NT2/D1 (cell line): ENCODE measurements at regions not wholly inside any gene's neighbourhood (a gene's known extent, or its start where the extent isn't known, plus 50 kb on each side); places are given as distances from the start of the nearest gene placed in this dataset.
A peak's percentile ranks its signal among the peaks of the same experiment; 100 is the strongest.

Source experiments
- DNase-seq: peaks from one replicate; pipeline ENCODE4 v3.0.0-alpha.2; 2011; ENCODE audit warnings: low read depth, low spot score
- H3K27me3 ChIP-seq: 2 replicates; pipeline ENCODE4 v1.6.0; 2011; ENCODE audit warnings: mild to moderate bottlenecking; ENCODE audit not compliant: insufficient read length, insufficient read depth
- H3K36me3 ChIP-seq: 2 replicates; pipeline ENCODE4 v1.6.1; 2011; ENCODE audit warnings: mild to moderate bottlenecking, low read length, mixed read lengths; ENCODE audit not compliant: insufficient read depth, insufficient read length
- H3K4me1 ChIP-seq: 2 replicates; pipeline ENCODE4 v1.5.1; 2011; ENCODE audit not compliant: insufficient read depth, insufficient read length
- H3K4me3 ChIP-seq: 2 replicates; pipeline ENCODE4 v1.5.1; 2011; ENCODE audit warnings: low read depth; ENCODE audit not compliant: insufficient read length
- H3K9ac ChIP-seq: 2 replicates; pipeline ENCODE4 v1.6.0; 2011; ENCODE audit warnings: low read depth; ENCODE audit not compliant: insufficient read length
- H3K9me3 ChIP-seq: 2 replicates; pipeline ENCODE4 v1.5.1; 2011; ENCODE audit warnings: mild to moderate bottlenecking, low read length; ENCODE audit not compliant: insufficient read depth
- SUZ12 ChIP-seq: IDR thresholded peaks from 2 replicates; pipeline ENCODE4 v1.6.1; 2011; ENCODE audit not compliant: insufficient read length, insufficient read depth; ENCODE audit errors: extremely low read depth
- YY1 ChIP-seq: IDR thresholded peaks from 2 replicates; pipeline ENCODE4 v1.6.1; 2011; ENCODE audit not compliant: insufficient read length, insufficient read depth
- ZNF274 ChIP-seq: IDR thresholded peaks from 2 replicates; pipeline ENCODE4 v1.6.1; 2011; ENCODE audit warnings: mild to moderate bottlenecking, low read depth, low read length

DNA sequence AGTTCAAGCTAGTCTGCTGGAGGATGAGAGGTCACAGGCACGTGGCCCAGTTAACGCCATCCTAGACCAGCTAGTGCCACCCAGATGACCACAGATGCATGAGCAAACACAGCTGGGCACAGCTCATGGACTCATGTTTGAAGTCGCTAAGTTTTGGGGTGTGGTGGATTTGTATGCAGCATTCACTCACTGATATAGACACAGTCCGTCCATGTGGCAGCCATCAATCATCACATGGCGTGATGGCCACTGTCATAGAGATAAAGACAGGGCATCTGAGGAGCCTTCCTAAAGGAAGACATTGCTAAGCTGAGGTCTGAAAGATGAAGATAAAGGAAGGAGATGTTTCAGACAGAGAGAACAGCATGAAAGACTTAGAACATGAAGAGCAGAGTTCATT is 154.4 kb upstream of the JAG1 start:
- TF ChIP-seq ZNF274 (no peak), SUZ12 (no peak), YY1 (no peak)
- no peaks in the 10 kb centered on the region for H3K9me3 ChIP-seq
- H3K9ac ChIP-seq, result no peak overlapping the region

GRCh38 chr20:10832141-10832540 is 158.3 kb upstream of the JAG1 start:
- Histone ChIP-seq H3K9ac (no peak overlapping the region), H3K4me1 (no peaks in the 10 kb centered on the region), H3K36me3 (no peaks in the 10 kb centered on the region), H3K9me3 (no peaks in the 10 kb centered on the region), H3K27me3 (no peaks in the 10 kb centered on the region), H3K4me3 (no peak overlapping the region)
- DNase-seq, result no peak
- TF ChIP-seq YY1 (no peak), ZNF274 (no peak), SUZ12 (no peak)

More for the DNA sequence above, 154.4 kb upstream of the JAG1 start:
- Histone ChIP-seq H3K4me1 (no peaks in the 10 kb centered on the region), H3K4me3 (no peak overlapping the region), H3K27me3 (no peaks in the 10 kb centered on the region), H3K36me3 (no peaks in the 10 kb centered on the region)
- DNase-seq, result no peak

GRCh38 chr20:10837901-10838300 is 164.1 kb upstream of the JAG1 start:
- no peaks in the 10 kb centered on the region for H3K36me3 ChIP-seq
- H3K4me3 ChIP-seq, result no peak overlapping the region
- H3K27me3 ChIP-seq, result no peaks in the 10 kb centered on the region
- no peaks in the 10 kb centered on the region for H3K4me1 ChIP-seq
- H3K9ac ChIP-seq, result no peak overlapping the region
- no peaks in the 10 kb centered on the region for H3K9me3 ChIP-seq
- no peak for TF ChIP-seq YY1
- TF ChIP-seq SUZ12, result no peak
- TF ChIP-seq ZNF274, result no peak
- no peak for DNase-seq

DNA sequence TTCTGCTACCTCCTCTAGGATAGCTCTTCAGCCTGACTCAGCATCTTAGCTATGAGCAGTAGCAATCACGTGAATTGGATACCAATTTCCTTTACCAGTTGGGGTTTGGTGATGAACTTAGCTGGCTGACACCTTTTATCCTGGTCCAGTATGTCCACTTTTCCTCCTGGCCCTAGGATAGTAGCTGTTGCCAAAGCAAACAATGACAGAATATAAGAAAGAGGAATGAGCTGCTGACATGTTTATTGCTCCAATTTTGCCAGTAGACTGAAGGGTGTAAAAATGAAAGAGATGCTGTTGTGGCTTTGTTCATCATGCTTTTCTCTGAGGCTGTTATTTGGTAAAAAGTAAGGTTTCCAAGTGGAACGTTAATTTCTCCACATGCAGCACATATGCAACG is 168.3 kb upstream of the JAG1 start:
- Histone ChIP-seq H3K36me3 (no peaks in the 10 kb centered on the region), H3K9ac (no peak overlapping the region), H3K4me3 (no peak overlapping the region), H3K27me3 (no peaks in the 10 kb centered on the region), H3K4me1 (no peaks in the 10 kb centered on the region), H3K9me3 (no peaks in the 10 kb centered on the region)
- no peak for DNase-seq
- no peak for TF ChIP-seq YY1
- TF ChIP-seq ZNF274, result no peak
- no peak for TF ChIP-seq SUZ12

- H3K4me3 ChIP-seq, result no peak overlapping the region
- no peaks in the 10 kb centered on the region for H3K9me3 ChIP-seq
- no peaks in the 10 kb centered on the region for H3K27me3 ChIP-seq
- TF ChIP-seq YY1, result no peak
- TF ChIP-seq SUZ12, result no peak
- TF ChIP-seq ZNF274, result no peak
- no peak overlapping the region for H3K9ac ChIP-seq
- no peaks in the 10 kb centered on the region for H3K4me1 ChIP-seq
- no peaks in the 10 kb centered on the region for H3K36me3 ChIP-seq
- no peak for DNase-seq
Observed at GRCh38 chr20:10843146-10843711, 169.4 kb upstream of the JAG1 start.

DNA sequence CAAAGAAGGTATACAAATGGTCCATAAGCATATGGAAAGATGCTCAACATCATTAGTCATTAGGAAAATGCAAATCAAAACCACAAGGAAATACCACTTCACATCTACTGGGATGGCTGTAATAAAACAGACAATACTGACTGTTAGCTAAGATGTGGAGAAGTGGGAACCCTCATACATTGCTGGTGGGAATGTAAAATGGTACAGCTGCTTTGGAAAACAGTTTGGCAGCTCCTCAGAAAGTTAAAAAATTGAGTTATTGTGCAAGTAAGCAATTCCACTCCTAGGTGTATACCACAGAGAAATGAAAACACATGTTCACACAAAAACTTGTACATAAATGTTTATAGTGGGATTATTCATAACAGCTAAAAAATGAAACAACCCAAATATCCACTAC is 173.0 kb upstream of the JAG1 start:
- H3K9me3 ChIP-seq, result no peaks in the 10 kb centered on the region
- no peak for TF ChIP-seq SUZ12
- TF ChIP-seq YY1, result no peak
- no peak for TF ChIP-seq ZNF274
- no peaks in the 10 kb centered on the region for H3K4me1 ChIP-seq
- H3K36me3 ChIP-seq, result no peaks in the 10 kb centered on the region
- no peak for DNase-seq
- no peak overlapping the region for H3K9ac ChIP-seq
- no peak overlapping the region for H3K4me3 ChIP-seq
- H3K27me3 ChIP-seq, result no peaks in the 10 kb centered on the region

GRCh38 chr20:10848810-10849370 is 175.1 kb upstream of the JAG1 start:
- no peak overlapping the region for H3K9ac ChIP-seq
- no peaks in the 10 kb centered on the region for H3K27me3 ChIP-seq
- H3K4me1 ChIP-seq, result no peaks in the 10 kb centered on the region
- H3K36me3 ChIP-seq, result no peaks in the 10 kb centered on the region
- TF ChIP-seq SUZ12 (no peak), ZNF274 (no peak), YY1 (no peak)
- DNase-seq, result peak; percentile 47
- H3K4me3 ChIP-seq, result no peak overlapping the region
- no peaks in the 10 kb centered on the region for H3K9me3 ChIP-seq
